OCI-LY3 (cell line): ENCODE measurements at regions not wholly inside any gene's neighbourhood (a gene's known extent, or its start where the extent isn't known, plus 50 kb on each side); places are given as distances from the start of the nearest gene placed in this dataset.

Experiments used
- CTCF ChIP-seq: fragments of 200-600, 300-600 bp; sonication (generic); IDR thresholded peaks from 2 replicates; pipeline ENCODE4 v1.5.1; 2014; ENCODE audit warnings: antibody characterized with exemption, low read length, low read depth
- EZH2phosphoT487 ChIP-seq: fragments of 200-600 bp; shearing (Covaris generic); IDR thresholded peaks from 2 replicates; pipeline ENCODE4 v1.6.1; 2018; ENCODE audit warnings: antibody characterized with exemption, mixed run types, low read depth

- TF ChIP-seq EZH2phosphoT487, result no peak
- no peak for TF ChIP-seq CTCF
Measured at GRCh38 chr4:58649226-58649625, 1539.0 kb upstream of the IGFBP7 start.
